ENCODE measurements at regions not wholly inside any gene's neighbourhood (a gene's known extent, or its start where the extent isn't known, plus 50 kb on each side); places are given as distances from the start of the nearest gene placed in this dataset.

DNA sequence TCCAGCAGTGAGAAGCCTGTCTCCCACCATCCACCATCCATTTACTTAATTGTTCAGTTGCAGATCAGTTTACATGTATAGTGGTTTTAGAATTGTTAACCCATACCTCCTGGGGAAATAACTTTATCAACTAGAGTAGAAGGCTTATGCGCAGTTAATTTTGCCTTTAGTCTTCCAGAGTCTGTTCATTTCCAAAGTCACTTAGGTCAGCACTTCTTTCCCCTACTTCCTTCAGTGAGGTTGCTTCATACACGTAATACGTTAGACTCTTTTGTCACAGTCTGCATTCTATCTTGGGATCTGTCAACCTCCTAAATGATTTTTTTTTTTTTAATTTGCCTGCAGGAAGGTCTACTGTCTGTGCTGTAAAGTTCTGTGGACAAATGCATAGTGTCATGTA, 495.6 kb upstream of the ISX start:
- WGBS, 5 donors: 69 to 75% (median 72%) methylated on average over 3 of the region's 3 CpGs
- intact Hi-C loops (cut with DNase I; ENCODE audit: low total_unique reads): no loop called here

GRCh38 chr22:34579519-34579918, 486.4 kb upstream of the ISX start:
- TF ChIP-seq POLR2A (IDR thresholded peaks at IDR 0.05): no peak
- no peak for TF ChIP-seq POLR2AphosphoS5 (IDR thresholded peaks at IDR 0.05)
- TF ChIP-seq CTCF (IDR thresholded peaks at IDR 0.05 in 8 of 11, conservative IDR thresholded peaks at IDR 0.05 in 3 of 11): no peak
- Histone ChIP-seq H3K27me3 (replicated peaks in 1 of 7) (peaks cover 0 to 13% (median 0%) of the 10 kb centered on the region in 7 donors), H3K27ac (no peak overlapping the region), H3K36me3 (no peaks in the 10 kb centered on the region), H3K4me3 (no peak overlapping the region), H3K4me1 (no peaks in the 10 kb centered on the region), H3K9me3 (peaks cover 0 to 12% (median 8%) of the 10 kb centered on the region in 8 donors)
- no peak for DNase-seq
- 83 to 100% (median 95%) methylated on average over 2 of the region's 2 CpGs for WGBS, 5 donors
- intact Hi-C loops (cut with DNase I; ENCODE audit: low total_unique reads): no loop called here

More for the DNA sequence above, 495.6 kb upstream of the ISX start:
- Histone ChIP-seq H3K4me3 (no peak overlapping the region), H3K4me1 (no peaks in the 10 kb centered on the region), H3K36me3 (no peaks in the 10 kb centered on the region), H3K27me3 (replicated peaks in 1 of 7) (no peaks in the 10 kb centered on the region), H3K9me3 (peaks cover 0 to 16% (median 11%) of the 10 kb centered on the region in 8 donors), H3K27ac (no peak overlapping the region)
- TF ChIP-seq POLR2A (IDR thresholded peaks at IDR 0.05): no peak
- TF ChIP-seq CTCF (IDR thresholded peaks at IDR 0.05 in 8 of 11, conservative IDR thresholded peaks at IDR 0.05 in 3 of 11): no peak
- no peak for TF ChIP-seq POLR2AphosphoS5 (IDR thresholded peaks at IDR 0.05)
- DNase-seq: no peak

DNA sequence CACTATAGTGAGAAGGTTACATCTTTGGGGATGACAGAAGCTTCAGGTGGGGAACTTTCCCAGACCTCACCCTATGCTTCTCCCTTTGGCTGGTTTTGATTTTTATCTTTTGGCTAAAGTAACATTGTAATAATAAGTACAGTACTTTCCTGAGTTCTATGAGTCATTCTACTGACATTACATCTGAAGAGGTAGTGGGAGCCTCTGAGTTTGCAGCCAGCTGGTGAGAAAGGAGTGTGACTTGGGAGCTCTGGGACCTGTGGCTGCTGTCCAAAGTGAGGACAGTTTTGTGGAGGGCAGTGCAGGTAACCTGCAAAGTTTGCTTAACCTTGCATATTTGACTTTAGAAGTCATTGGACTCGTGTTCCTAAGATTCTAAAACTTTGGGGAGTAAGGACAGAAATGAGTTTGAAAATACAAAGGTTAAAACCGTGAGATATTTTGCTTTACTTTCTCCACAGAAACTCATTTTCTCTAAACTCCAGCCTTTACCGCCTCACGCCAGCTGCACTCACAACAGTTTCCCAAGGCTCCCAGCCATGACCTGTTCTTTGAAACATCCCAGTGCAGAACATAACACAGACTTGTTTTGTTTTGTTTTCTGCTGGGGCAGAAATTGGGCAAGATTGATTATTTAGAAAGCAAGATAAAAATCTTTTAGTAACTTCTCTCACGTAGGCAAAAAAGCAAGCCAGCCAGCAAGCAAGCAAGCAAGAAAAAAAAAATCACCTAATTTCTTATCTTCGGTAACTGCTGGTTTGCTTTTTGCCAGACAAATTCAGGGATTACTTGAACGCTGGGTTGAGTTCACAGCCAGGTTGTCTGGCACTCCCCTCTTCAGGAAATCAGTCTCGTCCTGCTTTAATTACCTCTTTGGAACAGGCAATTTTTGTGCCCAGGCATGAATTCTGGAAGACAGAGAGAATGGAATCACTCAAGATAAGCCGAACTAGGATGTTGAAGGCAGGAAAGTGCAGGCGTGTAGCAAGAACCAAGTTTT, 478.3 kb upstream of the ISX start:
- peaks cover 0 to 13% (median 0%) of the 10 kb centered on the region in 7 donors for H3K27me3 ChIP-seq (replicated peaks in 1 of 7)
- peaks cover 0 to 12% (median 0%) of the 10 kb centered on the region in 8 donors for H3K9me3 ChIP-seq
- no peak for DNase-seq
- H3K27ac ChIP-seq: no peak overlapping the region
- WGBS, 5 donors: 29 to 39% (median 35%) methylated on average over 10 of the region's 10 CpGs
- H3K4me1 ChIP-seq: no peaks in the 10 kb centered on the region
- TF ChIP-seq CTCF (IDR thresholded peaks at IDR 0.05 in 8 of 11, conservative IDR thresholded peaks at IDR 0.05 in 3 of 11) (no peak), POLR2A (IDR thresholded peaks at IDR 0.05) (no peak), POLR2AphosphoS5 (IDR thresholded peaks at IDR 0.05) (no peak)
- intact Hi-C loops (cut with DNase I; ENCODE audit: low total_unique reads): no loop called here
- no peaks in the 10 kb centered on the region for H3K36me3 ChIP-seq
- H3K4me3 ChIP-seq: no peak overlapping the region

- TF ChIP-seq POLR2A (IDR thresholded peaks at IDR 0.05) (no peak), POLR2AphosphoS5 (IDR thresholded peaks at IDR 0.05) (no peak), CTCF (IDR thresholded peaks at IDR 0.05 in 8 of 11, conservative IDR thresholded peaks at IDR 0.05 in 3 of 11) (no peak)
- no peak for DNase-seq
- 81 to 90% (median 82%) methylated on average over 23 to 26 of the region's 26 CpGs for WGBS, 5 donors
- intact Hi-C loops (cut with DNase I; ENCODE audit: low total_unique reads): no loop called here
- Histone ChIP-seq H3K36me3 (no peaks in the 10 kb centered on the region), H3K9me3 (peaks cover 0 to 12% (median 0%) of the 10 kb centered on the region in 8 donors), H3K27me3 (replicated peaks in 1 of 7) (peaks cover 0 to 13% (median 0%) of the 10 kb centered on the region in 7 donors), H3K4me1 (no peaks in the 10 kb centered on the region), H3K4me3 (no peak overlapping the region), H3K27ac (no peak overlapping the region)
Measured at GRCh38 chr22:34588871-34589545, 476.9 kb upstream of the ISX start.

All from spleen (tissue), 11 donors.